Caco-2 (cell line): ENCODE measurements at regions not wholly inside any gene's neighbourhood (a gene's known extent, or its start where the extent isn't known, plus 50 kb on each side); places are given as distances from the start of the nearest gene placed in this dataset.

Experiments
- BruUV-seq: library from RNA; stranded (reverse); fragments of 400-500 nt; replicated peaks from 2 replicates; lab custom pipeline; 2021; lab: Mats Ljungman, UMichigan
- CTCF ChIA-PET: fragments of 300-600 bp; sonication (Branson Sonifier 250); formaldehyde crosslinking; loops from one replicate; lab custom pipeline; 2022; ENCODE audit warnings: antibody characterized with exemption; lab: Charles Lee
- POLR2A ChIA-PET: fragments of 300-600 bp; sonication (Branson Sonifier 250); formaldehyde crosslinking; loops from one replicate; lab custom pipeline; 2022; ENCODE audit warnings: antibody characterized with exemption; lab: Charles Lee
- DNase-seq, 2 experiments: peaks; one replicate each; pipeline versions ENCODE4 v3.0.0 to v3.0.0-alpha.2; 2020 to 2022
- H3K27me3 ChIP-seq: replicated peaks from 2 replicates; pipeline ENCODE4 v1.6.0; 2011; ENCODE audit warnings: low read length; ENCODE audit not compliant: control insufficient read depth, insufficient read depth
- H3K36me3 ChIP-seq: 2 replicates; pipeline ENCODE4 v1.5.1; 2011; ENCODE audit warnings: low read length; ENCODE audit not compliant: control insufficient read depth, insufficient read depth
- H3K4me1 ChIP-seq: fragments of 250-450 bp; sonication (Bioruptor Pico); 2 replicates; pipeline ENCODE4 v1.5.1; 2020; ENCODE audit warnings: mild to moderate bottlenecking
- H3K4me3 ChIP-seq: 2 replicates; pipeline ENCODE4 v1.5.1; 2011; ENCODE audit warnings: low read depth, mild to moderate bottlenecking, control low read depth, low read length
- H3K9me3 ChIP-seq: fragments of 250-450 bp; sonication (Bioruptor Pico); 2 replicates; pipeline ENCODE4 v1.5.1; 2020; ENCODE audit warnings: mild to moderate bottlenecking, moderate library complexity
- H3K27ac Mint-ChIP-seq: one replicate; pipeline ENCODE4 v1.8.0; 2022; ENCODE audit warnings: mixed read lengths; ENCODE audit not compliant: unreplicated experiment
- H3K27me3 Mint-ChIP-seq: one replicate; pipeline ENCODE4 v1.8.0; 2022; ENCODE audit warnings: mixed read lengths; ENCODE audit not compliant: insufficient read depth, unreplicated experiment
- H3K36me3 Mint-ChIP-seq: one replicate; pipeline ENCODE4 v1.8.0; 2022; ENCODE audit warnings: mild to moderate bottlenecking, mixed read lengths; ENCODE audit not compliant: insufficient read depth, unreplicated experiment
- H3K4me1 Mint-ChIP-seq: one replicate; pipeline ENCODE4 v1.8.0; 2022; ENCODE audit warnings: low read depth, mixed read lengths; ENCODE audit not compliant: unreplicated experiment
- H3K4me3 Mint-ChIP-seq: one replicate; pipeline ENCODE4 v1.8.0; 2022; ENCODE audit warnings: mild to moderate bottlenecking, moderate library complexity, mixed read lengths; ENCODE audit not compliant: unreplicated experiment
- H3K9me3 Mint-ChIP-seq: one replicate; pipeline ENCODE4 v1.8.0; 2022; ENCODE audit warnings: mixed read lengths; ENCODE audit not compliant: unreplicated experiment
- intact Hi-C: fragments of 100-400 bp; cut with micrococcal nuclease; formaldehyde crosslinking; loops from one replicate; pipeline ENCODE4 v1.10.0; 2022; ENCODE audit not compliant: unreplicated experiment
- TF ChIP-seq, protein P1 (sequence below), 2 experiments: fragments of 200-600 bp in 1 of 2; IDR thresholded peaks; 1 replicate in 1 of 2; 2 replicates in 1 of 2; pipeline versions ENCODE4 v1.5.1 to v1.8.0; 2011 to 2022; ENCODE audit warnings: antibody characterized with exemption in 1 of 2, control low read depth in 1 of 2, inconsistent platforms in 1 of 2, low read depth in 1 of 2, low read length in 1 of 2, mild to moderate bottlenecking in 1 of 2, moderate library complexity in 1 of 2; ENCODE audit not compliant: insufficient read depth in 1 of 2, severe bottlenecking in 1 of 2, unreplicated experiment in 1 of 2

DNA sequence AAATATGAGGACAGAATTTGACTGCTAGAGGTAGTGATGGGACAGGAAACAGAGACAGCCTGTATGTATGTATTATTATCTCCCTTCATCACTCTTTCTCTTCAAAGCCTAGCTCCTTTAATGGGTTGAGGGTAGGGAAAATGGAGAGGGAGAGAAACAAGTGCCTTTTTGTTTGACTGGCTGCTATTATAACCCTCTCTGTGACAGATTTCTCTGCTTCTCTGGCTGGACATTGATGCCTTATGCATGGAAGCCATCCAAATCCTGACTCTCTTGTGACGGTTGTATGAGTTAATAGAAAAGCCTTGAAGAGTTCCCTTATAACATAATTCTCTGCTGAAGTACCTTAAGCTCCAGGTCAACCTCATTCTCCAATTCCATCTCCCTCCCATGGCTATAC is 118.5 kb upstream of the COL5A2 start:
- POLR2A ChIA-PET: no interaction called here
- Histone ChIP-seq H3K9me3 (no peaks in the 10 kb centered on the region), H3K4me3 (no peak overlapping the region), H3K4me1 (peaks cover 8% of the 10 kb centered on the region; the same call in 1 of the 2 replicates), H3K27me3 (no peaks in the 10 kb centered on the region), H3K36me3 (no peaks in the 10 kb centered on the region)
- Mint-ChIP-seq H3K4me3 (no peak overlapping the region), H3K4me1 (peaks cover 8% of the 10 kb centered on the region), H3K9me3 (peaks cover 10% of the 10 kb centered on the region), H3K27ac (no peak overlapping the region), H3K36me3 (no peaks in the 10 kb centered on the region), H3K27me3 (no peaks in the 10 kb centered on the region)
- intact Hi-C loops: no loop called here
- no peak for DNase-seq
- TF ChIP-seq, protein P1, sequence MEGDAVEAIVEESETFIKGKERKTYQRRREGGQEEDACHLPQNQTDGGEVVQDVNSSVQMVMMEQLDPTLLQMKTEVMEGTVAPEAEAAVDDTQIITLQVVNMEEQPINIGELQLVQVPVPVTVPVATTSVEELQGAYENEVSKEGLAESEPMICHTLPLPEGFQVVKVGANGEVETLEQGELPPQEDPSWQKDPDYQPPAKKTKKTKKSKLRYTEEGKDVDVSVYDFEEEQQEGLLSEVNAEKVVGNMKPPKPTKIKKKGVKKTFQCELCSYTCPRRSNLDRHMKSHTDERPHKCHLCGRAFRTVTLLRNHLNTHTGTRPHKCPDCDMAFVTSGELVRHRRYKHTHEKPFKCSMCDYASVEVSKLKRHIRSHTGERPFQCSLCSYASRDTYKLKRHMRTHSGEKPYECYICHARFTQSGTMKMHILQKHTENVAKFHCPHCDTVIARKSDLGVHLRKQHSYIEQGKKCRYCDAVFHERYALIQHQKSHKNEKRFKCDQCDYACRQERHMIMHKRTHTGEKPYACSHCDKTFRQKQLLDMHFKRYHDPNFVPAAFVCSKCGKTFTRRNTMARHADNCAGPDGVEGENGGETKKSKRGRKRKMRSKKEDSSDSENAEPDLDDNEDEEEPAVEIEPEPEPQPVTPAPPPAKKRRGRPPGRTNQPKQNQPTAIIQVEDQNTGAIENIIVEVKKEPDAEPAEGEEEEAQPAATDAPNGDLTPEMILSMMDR (IDR thresholded peaks at IDR 0.05; ENCODE audit: insufficient read depth in 1 of 2, low read depth in 1 of 2, low read length in 1 of 2, severe bottlenecking in 1 of 2, unreplicated experiment in 1 of 2): no peak
- BruUV-seq: no TSS peak
- CTCF ChIA-PET: no interaction called here

DNA sequence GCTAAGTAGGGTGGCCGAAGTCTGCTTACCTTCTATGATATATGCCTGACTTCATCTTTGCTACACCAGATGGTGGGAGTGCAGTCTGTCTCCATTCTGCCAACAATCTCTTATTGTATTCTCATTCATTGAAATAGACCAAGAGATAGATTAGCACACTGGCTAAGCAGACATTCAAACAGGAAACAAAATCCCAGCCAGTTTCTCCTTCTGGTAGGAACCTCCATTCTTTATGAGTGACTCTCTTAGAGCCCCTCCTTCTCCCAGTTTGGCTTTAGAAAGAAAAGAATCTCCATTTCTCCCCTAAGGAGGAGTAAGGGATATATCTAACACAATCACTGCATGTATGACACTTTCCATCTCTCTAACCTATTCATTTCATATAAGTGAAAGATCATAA is 118.9 kb upstream of the COL5A2 start:
- Mint-ChIP-seq H3K4me3 (no peak overlapping the region), H3K9me3 (peaks cover 10% of the 10 kb centered on the region), H3K36me3 (no peaks in the 10 kb centered on the region), H3K4me1 (peaks cover 11% of the 10 kb centered on the region), H3K27ac (no peak overlapping the region), H3K27me3 (no peaks in the 10 kb centered on the region)
- intact Hi-C loops: no loop called here
- TF ChIP-seq, protein P1 (IDR thresholded peaks at IDR 0.05; ENCODE audit: insufficient read depth in 1 of 2, low read depth in 1 of 2, low read length in 1 of 2, severe bottlenecking in 1 of 2, unreplicated experiment in 1 of 2): no peak
- Histone ChIP-seq H3K9me3 (no peaks in the 10 kb centered on the region), H3K4me3 (no peak overlapping the region), H3K4me1 (peaks cover 8% of the 10 kb centered on the region; the same call in 1 of the 2 replicates), H3K36me3 (no peaks in the 10 kb centered on the region), H3K27me3 (no peaks in the 10 kb centered on the region)
- POLR2A ChIA-PET: no interaction called here
- BruUV-seq: no TSS peak
- no peak for DNase-seq
- CTCF ChIA-PET: no interaction called here

DNA sequence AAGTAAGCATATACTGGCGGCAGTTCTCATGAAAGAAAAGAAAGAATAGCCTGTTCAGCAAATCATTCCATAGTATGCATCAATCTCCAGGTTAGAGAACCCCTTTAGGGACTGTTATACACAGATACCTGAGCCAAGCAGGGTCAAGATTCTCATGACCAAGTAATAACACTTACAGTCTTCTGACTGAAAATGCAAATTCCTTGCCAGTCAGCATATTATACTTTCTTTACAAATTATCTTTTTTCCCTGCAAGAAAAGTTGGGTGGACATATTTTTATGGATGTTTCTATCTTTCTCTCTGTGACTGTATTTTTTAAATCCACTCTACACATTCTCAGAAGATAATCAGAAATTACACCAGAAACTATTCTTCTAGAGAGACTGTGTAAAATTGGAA is 120.4 kb upstream of the COL5A2 start:
- CTCF ChIA-PET: no interaction called here
- no TSS peak for BruUV-seq

More for the DNA sequence above, 120.4 kb upstream of the COL5A2 start:
- no peak overlapping the region for H3K4me3 Mint-ChIP-seq
- no peaks in the 10 kb centered on the region for H3K27me3 Mint-ChIP-seq
- peaks cover 10% of the 10 kb centered on the region for H3K9me3 Mint-ChIP-seq
- no peak overlapping the region for H3K27ac Mint-ChIP-seq
- intact Hi-C loops: no loop called here
- peaks cover 22% of the 10 kb centered on the region for H3K4me1 Mint-ChIP-seq
- no peak for DNase-seq
- Histone ChIP-seq H3K27me3 (no peaks in the 10 kb centered on the region), H3K4me1 (peaks cover 8% of the 10 kb centered on the region; the same call in 1 of the 2 replicates), H3K4me3 (no peak overlapping the region), H3K9me3 (no peaks in the 10 kb centered on the region), H3K36me3 (no peaks in the 10 kb centered on the region)
- TF ChIP-seq, protein P1 (IDR thresholded peaks at IDR 0.05; ENCODE audit: insufficient read depth in 1 of 2, low read depth in 1 of 2, low read length in 1 of 2, severe bottlenecking in 1 of 2, unreplicated experiment in 1 of 2): no peak
- POLR2A ChIA-PET: no interaction called here
- no peaks in the 10 kb centered on the region for H3K36me3 Mint-ChIP-seq
